Activated naive CD4-positive, alpha-beta T cell treated with anti-CD3 and anti-CD28 coated beads, Interleukin-2, amount 50 U/mL, for 24 hours (primary cell): ENCODE measurements at regions not wholly inside any gene's neighbourhood (a gene's known extent, or its start where the extent isn't known, plus 50 kb on each side); places are given as distances from the start of the nearest gene placed in this dataset.
"Not testable (repeated sequence)": the region's sequence is repeated elsewhere in the genome, so short reads cannot be mapped to it uniquely, and the experiment has no call there.

Source experiments
- H3K27ac Mint-ChIP-seq: one replicate; pipeline ENCODE4 v1.8.0; 2021; ENCODE audit warnings: mild to moderate bottlenecking, mixed read lengths
- H3K27me3 Mint-ChIP-seq: one replicate; pipeline ENCODE4 v1.8.0; 2021; ENCODE audit warnings: mixed read lengths
- H3K36me3 Mint-ChIP-seq: one replicate; pipeline ENCODE4 v1.8.0; 2021; ENCODE audit warnings: mixed read lengths
- H3K4me1 Mint-ChIP-seq: one replicate; pipeline ENCODE4 v1.8.0; 2021; ENCODE audit warnings: mixed read lengths
- H3K4me3 Mint-ChIP-seq: one replicate; pipeline ENCODE4 v1.8.0; 2021; ENCODE audit warnings: mild to moderate bottlenecking, mixed read lengths
- H3K9me3 Mint-ChIP-seq: one replicate; pipeline ENCODE4 v1.8.0; 2021; ENCODE audit warnings: mixed read lengths

DNA sequence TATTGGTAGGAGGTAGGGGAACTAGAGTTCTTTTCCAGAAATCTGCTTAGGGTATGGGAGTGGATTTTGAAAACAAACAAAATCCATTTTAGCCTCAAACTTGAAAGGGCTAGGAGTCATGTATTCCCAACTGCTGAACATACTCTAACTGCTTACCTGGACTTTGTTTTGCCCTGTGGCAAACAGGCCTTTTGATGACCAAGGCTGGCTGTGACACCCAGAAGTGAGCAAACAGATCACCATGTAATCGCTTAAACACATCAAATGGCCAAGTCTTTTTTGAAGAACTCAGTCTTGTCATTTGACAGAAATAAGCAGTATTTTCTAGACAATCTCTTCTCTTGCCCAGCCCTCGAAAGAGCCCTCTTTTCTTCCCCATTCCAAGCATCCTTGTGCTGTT, 203.4 kb downstream of the KIT start:
- no peaks in the 10 kb centered on the region for H3K36me3 Mint-ChIP-seq

GRCh38 chr4:54855191-54855854, 197.6 kb downstream of the KIT start:
- Mint-ChIP-seq H3K4me3 (no peak overlapping the region), H3K27ac (no peak overlapping the region), H3K9me3 (no peaks in the 10 kb centered on the region), H3K36me3 (no peaks in the 10 kb centered on the region), H3K27me3 (no peaks in the 10 kb centered on the region), H3K4me1 (no peaks in the 10 kb centered on the region)

More for the DNA sequence above, 203.4 kb downstream of the KIT start:
- Mint-ChIP-seq H3K4me3 (no peak overlapping the region), H3K4me1 (no peaks in the 10 kb centered on the region), H3K9me3 (no peaks in the 10 kb centered on the region), H3K27me3 (no peaks in the 10 kb centered on the region), H3K27ac (no peak overlapping the region)

- Mint-ChIP-seq H3K9me3 (no peaks in the 10 kb centered on the region), H3K4me3 (no peak overlapping the region), H3K4me1 (no peaks in the 10 kb centered on the region), H3K27ac (no peak overlapping the region), H3K27me3 (no peaks in the 10 kb centered on the region), H3K36me3 (no peaks in the 10 kb centered on the region)
Measured at GRCh38 chr4:54852602-54853001, 194.8 kb downstream of the KIT start.

DNA sequence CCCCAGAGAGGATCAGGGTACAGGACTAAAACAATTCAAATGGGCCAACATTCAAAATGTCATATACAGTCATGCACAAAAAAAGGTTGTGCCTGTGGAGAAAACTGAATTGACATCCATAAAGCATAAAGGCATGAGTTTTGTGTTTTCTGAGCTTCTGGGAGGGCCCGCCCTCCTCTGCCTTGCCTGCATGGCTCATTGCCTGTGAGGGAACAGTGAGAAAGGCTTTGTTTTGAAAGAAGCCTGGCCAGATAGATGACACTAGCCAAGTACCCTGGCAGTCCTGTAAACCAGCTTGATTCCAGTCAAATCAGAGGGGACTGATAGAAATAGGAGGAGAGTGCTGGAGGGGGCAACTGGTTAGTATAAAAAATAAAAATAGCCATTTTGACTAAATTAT, 194.3 kb downstream of the KIT start:
- no peaks in the 10 kb centered on the region for H3K9me3 Mint-ChIP-seq
- H3K4me1 Mint-ChIP-seq: no peaks in the 10 kb centered on the region
- no peaks in the 10 kb centered on the region for H3K27me3 Mint-ChIP-seq
- no peak overlapping the region for H3K4me3 Mint-ChIP-seq
- H3K27ac Mint-ChIP-seq: no peak overlapping the region
- no peaks in the 10 kb centered on the region for H3K36me3 Mint-ChIP-seq

GRCh38 chr4:54844911-54845310, 187.2 kb downstream of the KIT start:
- peaks cover 3% of the 10 kb centered on the region for H3K4me1 Mint-ChIP-seq
- no peaks in the 10 kb centered on the region for H3K27me3 Mint-ChIP-seq
- no peak overlapping the region for H3K4me3 Mint-ChIP-seq
- H3K27ac Mint-ChIP-seq: no peak overlapping the region
- no peaks in the 10 kb centered on the region for H3K36me3 Mint-ChIP-seq
- no peaks in the 10 kb centered on the region for H3K9me3 Mint-ChIP-seq

GRCh38 chr4:54843946-54844345, 186.2 kb downstream of the KIT start:
- Mint-ChIP-seq H3K4me1 (peaks cover 3% of the 10 kb centered on the region), H3K36me3 (no peaks in the 10 kb centered on the region), H3K27me3 (no peaks in the 10 kb centered on the region), H3K4me3 (no peak overlapping the region), H3K9me3 (no peaks in the 10 kb centered on the region), H3K27ac (no peak overlapping the region)

DNA sequence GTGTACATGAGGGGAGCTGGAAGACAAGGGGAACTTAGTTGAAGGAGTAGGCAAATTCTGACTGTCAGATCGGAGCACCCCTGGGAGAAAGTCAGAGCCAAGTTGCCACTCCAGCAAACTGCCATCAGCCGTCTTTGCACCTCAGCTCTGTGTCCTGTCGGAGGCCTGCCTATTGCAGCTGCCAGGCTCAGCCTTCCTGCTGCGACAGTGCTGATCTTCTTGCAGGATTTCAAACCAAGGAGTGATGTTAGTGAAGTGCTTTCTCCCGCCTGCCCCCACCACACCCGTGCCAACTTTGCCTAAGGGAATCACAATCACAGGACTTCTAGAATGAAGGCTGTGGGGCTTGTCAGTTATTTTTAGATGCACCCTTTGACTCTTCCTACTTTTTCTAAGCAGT, 185.3 kb downstream of the KIT start:
- no peaks in the 10 kb centered on the region for H3K27me3 Mint-ChIP-seq
- no peak overlapping the region for H3K4me3 Mint-ChIP-seq
- H3K36me3 Mint-ChIP-seq: no peaks in the 10 kb centered on the region
- peaks cover 3% of the 10 kb centered on the region for H3K4me1 Mint-ChIP-seq
- H3K9me3 Mint-ChIP-seq: no peaks in the 10 kb centered on the region
- no peak overlapping the region for H3K27ac Mint-ChIP-seq

DNA sequence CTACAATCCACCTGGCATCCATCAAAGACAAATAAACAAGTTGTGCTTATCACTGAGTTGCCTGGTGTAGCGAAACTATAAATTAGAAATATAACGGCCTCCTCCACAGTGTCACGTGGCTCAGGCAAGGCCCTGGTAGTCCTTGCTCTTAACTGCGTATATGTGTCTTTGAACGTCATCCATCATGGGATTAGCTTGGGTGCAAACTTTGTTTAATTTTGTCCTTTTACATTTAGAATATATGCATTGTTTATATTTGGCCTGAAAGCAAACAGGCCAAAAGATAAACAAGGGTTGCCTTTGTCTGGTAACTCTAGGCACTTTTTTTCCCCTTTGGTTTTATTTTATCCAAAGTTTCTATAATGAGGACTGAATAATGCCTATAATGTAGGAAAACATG, 184.9 kb downstream of the KIT start:
- Mint-ChIP-seq H3K27me3 (no peaks in the 10 kb centered on the region), H3K4me1 (peaks cover 3% of the 10 kb centered on the region), H3K36me3 (no peaks in the 10 kb centered on the region), H3K4me3 (no peak overlapping the region), H3K9me3 (no peaks in the 10 kb centered on the region), H3K27ac (no peak overlapping the region)

DNA sequence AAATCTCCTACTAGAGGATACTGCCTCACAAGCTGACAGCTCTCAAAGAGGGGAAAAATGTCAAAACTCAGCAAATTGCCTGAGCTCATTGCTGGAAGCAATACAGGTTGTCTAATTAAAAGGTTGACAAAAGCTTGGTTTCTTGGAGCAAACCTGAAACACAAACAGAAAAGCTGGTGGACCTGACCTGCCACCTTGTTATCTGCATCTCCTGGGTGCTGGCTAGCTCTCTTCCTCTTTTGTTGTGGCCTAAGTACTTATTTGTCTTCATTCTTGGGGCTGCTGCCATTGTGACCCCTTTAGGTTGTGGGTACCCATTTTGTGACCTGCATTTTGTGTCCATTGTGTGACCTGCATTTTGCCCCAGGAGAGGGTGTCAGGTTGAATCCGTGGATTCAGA, 184.5 kb downstream of the KIT start:
- Mint-ChIP-seq H3K4me1 (peaks cover 3% of the 10 kb centered on the region), H3K4me3 (no peak overlapping the region), H3K27ac (no peak overlapping the region), H3K9me3 (no peaks in the 10 kb centered on the region), H3K36me3 (no peaks in the 10 kb centered on the region), H3K27me3 (no peaks in the 10 kb centered on the region)

GRCh38 chr4:54840992-54841768, 183.4 kb downstream of the KIT start:
- no peaks in the 10 kb centered on the region for H3K9me3 Mint-ChIP-seq
- H3K27me3 Mint-ChIP-seq: no peaks in the 10 kb centered on the region
- H3K4me3 Mint-ChIP-seq: no peak overlapping the region
- H3K27ac Mint-ChIP-seq: no peak overlapping the region
- H3K36me3 Mint-ChIP-seq: no peaks in the 10 kb centered on the region
- peaks cover 3% of the 10 kb centered on the region for H3K4me1 Mint-ChIP-seq

- Mint-ChIP-seq H3K4me1 (peaks cover 3% of the 10 kb centered on the region), H3K27ac (no peak overlapping the region), H3K4me3 (no peak overlapping the region), H3K36me3 (no peaks in the 10 kb centered on the region), H3K27me3 (no peaks in the 10 kb centered on the region), H3K9me3 (no peaks in the 10 kb centered on the region)
Measured at GRCh38 chr4:54840430-54840829, 182.7 kb downstream of the KIT start.

GRCh38 chr4:54838301-54838700, 180.5 kb downstream of the KIT start:
- H3K36me3 Mint-ChIP-seq: no peaks in the 10 kb centered on the region
- peaks cover 3% of the 10 kb centered on the region for H3K4me1 Mint-ChIP-seq
- no peaks in the 10 kb centered on the region for H3K27me3 Mint-ChIP-seq
- no peak overlapping the region for H3K27ac Mint-ChIP-seq
- H3K4me3 Mint-ChIP-seq: no peak overlapping the region
- H3K9me3 Mint-ChIP-seq: no peaks in the 10 kb centered on the region

DNA sequence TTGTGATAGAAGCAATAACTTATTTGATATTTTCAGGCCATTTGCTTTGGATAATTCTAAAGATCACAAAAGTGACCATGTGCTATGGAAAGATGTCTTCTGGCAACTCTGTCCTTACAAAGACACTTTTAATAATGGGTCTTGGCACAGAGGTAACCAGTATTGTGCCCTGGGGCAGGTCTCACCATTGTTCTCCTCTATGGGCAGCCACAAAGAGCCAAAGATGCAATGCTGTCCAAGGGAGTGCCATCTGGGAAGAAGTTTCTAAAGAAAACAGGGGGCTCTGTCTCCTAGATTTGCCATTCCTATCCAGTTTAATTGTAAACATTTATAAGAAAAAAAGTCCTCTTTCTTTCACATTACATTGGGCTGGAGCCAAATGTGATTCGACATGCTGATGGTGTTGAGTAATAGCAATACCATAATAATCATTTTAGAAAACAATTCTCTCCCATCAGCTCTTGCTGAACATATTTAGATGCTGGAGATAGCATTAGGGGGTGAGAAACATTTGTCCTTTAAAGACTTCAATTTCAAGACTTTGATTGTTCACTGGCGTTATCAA, 179.9 kb downstream of the KIT start:
- Mint-ChIP-seq H3K27me3 (no peaks in the 10 kb centered on the region), H3K9me3 (no peaks in the 10 kb centered on the region), H3K36me3 (no peaks in the 10 kb centered on the region), H3K27ac (no peak overlapping the region), H3K4me1 (peaks cover 3% of the 10 kb centered on the region), H3K4me3 (no peak overlapping the region)

DNA sequence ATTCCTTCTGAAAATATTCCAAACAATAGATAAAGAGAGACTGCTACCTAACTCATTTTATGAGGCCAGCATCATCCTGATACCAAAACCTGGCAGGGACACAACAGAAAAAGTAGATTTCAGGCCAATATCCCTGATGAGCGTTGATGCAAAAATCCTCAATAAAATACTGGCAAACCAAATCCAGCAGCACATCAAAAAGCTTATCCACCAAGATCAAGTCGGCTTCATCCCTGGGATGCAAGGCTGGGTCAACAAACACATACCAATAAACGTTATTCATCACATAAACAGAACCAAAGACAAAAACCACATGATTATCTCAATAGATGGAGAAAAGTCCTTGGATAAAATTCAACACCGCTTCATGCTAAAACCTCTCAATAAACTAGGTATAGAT, 170.6 kb downstream of the KIT start:
- not testable (repeated sequence) for H3K27me3 Mint-ChIP-seq, H3K27ac Mint-ChIP-seq, H3K36me3 Mint-ChIP-seq, H3K9me3 Mint-ChIP-seq, H3K4me1 Mint-ChIP-seq, H3K4me3 Mint-ChIP-seq

DNA sequence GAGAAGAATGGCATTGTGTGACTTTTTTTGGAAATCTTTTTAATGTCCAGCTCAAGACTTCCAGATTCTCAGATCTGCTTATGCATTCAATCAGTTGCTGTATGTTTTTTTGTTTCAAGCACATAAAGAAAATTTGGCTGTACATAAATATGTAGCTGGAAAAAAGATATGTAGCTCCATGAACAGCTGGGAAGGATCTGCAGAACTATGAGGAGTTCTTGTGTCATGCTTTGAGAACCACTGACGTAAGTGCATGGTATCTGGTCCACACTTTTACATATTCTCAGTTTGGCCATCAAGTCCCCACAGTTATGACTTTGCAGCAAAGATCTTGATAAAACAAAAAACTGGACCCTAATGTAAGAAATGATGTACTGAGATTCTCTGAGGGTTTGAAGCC, 165.9 kb downstream of the KIT start:
- peaks cover 2% of the 10 kb centered on the region for H3K27me3 Mint-ChIP-seq
- H3K27ac Mint-ChIP-seq: no peak overlapping the region
- H3K9me3 Mint-ChIP-seq: peaks cover 6% of the 10 kb centered on the region
- peaks cover 5% of the 10 kb centered on the region for H3K36me3 Mint-ChIP-seq
- H3K4me1 Mint-ChIP-seq: peaks cover 4% of the 10 kb centered on the region
- H3K4me3 Mint-ChIP-seq: no peak overlapping the region

DNA sequence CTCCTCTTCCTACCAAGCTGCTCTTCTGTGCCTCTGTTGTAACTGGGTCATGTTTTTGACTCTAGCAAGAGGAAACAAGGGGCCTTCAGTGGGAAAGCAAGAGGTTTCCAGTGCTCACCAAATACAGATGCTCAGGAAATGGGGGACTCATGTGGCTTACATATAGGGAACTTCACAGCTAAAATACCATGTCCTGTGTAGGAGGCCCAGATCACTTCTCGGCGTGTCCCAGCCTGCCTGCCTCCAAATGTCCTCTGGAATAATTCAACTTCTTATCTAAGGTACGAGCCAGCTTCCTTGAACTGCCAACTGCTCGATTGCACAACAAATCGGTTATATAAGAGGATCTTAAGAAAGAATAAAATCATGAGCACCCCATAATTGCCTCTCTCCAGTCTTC, 161.3 kb downstream of the KIT start:
- H3K36me3 Mint-ChIP-seq: no peaks in the 10 kb centered on the region
- peaks cover 4% of the 10 kb centered on the region for H3K4me1 Mint-ChIP-seq
- no peak overlapping the region for H3K27ac Mint-ChIP-seq
- peaks cover 2% of the 10 kb centered on the region for H3K27me3 Mint-ChIP-seq
- no peaks in the 10 kb centered on the region for H3K9me3 Mint-ChIP-seq
- H3K4me3 Mint-ChIP-seq: no peak overlapping the region
